ENCODE measurements at regions not wholly inside any gene's neighbourhood (a gene's known extent, or its start where the extent isn't known, plus 50 kb on each side); places are given as distances from the start of the nearest gene placed in this dataset.

DNA sequence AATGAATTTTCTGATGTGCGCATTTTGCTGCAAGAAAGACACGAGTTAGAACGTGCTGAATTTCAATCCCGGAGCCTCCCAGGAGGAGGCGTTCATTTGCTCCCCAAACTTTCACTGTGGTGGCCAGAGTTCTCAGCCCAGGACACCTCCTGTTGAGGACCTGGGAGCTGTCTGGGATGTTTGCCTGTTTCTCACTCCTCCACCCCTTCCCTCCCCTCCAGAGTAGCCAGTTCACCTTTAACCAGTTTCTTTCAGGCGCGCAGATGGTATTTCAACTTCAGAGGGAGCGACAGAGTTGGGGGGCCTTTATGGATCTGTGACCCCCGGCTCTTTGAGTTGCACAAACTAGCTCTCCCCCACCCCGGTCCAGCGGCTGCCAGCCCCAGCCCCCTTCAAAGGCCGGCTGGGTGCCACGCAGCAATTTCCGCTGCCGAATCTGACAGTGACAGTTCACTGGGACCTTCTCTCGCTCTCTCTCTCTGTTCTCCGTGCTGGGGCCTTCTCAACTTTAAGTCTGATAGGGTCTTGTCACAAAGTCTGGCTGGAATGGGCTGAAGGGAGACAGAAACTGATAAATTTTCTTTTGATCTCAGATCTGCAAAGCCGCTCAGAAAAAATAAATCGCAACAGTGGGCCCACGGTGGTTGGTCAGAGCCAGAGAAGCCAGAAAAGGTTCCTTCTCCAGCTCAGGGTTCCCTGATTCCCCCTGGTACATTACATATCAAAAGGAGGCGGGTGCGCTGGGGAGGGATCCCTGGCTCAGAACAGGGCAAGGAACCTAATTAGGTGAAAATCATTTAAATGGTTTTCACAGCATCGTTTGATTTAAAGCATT is 100.0 kb upstream of the STX18 start:
- no peak for DNase-seq (ENCODE audit: extremely low read depth, insufficient read length)
- Histone ChIP-seq H3K36me3 (ENCODE audit: control insufficient read depth, insufficient read depth, low read length) (no peaks in the 10 kb centered on the region), H3K4me3 (replicated peaks; ENCODE audit: low read depth, low read length) (no peak overlapping the region), H3K27me3 (replicated peaks; ENCODE audit: control insufficient read depth, insufficient read depth, low read length) (no peaks in the 10 kb centered on the region)
- TF ChIP-seq, protein P1, sequence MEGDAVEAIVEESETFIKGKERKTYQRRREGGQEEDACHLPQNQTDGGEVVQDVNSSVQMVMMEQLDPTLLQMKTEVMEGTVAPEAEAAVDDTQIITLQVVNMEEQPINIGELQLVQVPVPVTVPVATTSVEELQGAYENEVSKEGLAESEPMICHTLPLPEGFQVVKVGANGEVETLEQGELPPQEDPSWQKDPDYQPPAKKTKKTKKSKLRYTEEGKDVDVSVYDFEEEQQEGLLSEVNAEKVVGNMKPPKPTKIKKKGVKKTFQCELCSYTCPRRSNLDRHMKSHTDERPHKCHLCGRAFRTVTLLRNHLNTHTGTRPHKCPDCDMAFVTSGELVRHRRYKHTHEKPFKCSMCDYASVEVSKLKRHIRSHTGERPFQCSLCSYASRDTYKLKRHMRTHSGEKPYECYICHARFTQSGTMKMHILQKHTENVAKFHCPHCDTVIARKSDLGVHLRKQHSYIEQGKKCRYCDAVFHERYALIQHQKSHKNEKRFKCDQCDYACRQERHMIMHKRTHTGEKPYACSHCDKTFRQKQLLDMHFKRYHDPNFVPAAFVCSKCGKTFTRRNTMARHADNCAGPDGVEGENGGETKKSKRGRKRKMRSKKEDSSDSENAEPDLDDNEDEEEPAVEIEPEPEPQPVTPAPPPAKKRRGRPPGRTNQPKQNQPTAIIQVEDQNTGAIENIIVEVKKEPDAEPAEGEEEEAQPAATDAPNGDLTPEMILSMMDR (IDR thresholded peaks at IDR 0.05; ENCODE audit: insufficient read depth, low read length, poor library complexity, severe bottlenecking): no peak

DNA sequence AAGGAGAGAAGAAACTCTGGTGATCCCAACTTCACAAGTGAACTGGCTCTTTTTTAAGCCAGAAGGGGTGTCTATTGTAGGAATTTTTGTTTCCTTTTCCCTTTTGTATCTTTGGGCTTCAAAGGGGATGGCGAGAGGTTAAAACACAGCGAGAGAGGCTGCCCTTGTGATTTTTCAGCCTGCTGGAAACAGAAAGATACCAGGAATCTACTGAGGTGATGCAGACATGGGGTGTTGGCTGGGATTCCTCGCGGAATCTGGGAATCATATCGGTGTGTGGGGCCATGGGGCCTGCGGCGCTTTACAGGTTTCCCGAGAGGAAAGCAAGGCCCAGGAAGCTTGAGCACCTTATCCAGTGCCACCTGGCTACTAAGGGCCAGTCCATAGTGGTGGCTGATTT is 99.4 kb upstream of the STX18 start:
- Histone ChIP-seq H3K4me3 (replicated peaks; ENCODE audit: low read depth, low read length) (no peak overlapping the region), H3K27me3 (replicated peaks; ENCODE audit: control insufficient read depth, insufficient read depth, low read length) (no peaks in the 10 kb centered on the region), H3K36me3 (ENCODE audit: control insufficient read depth, insufficient read depth, low read length) (no peaks in the 10 kb centered on the region)
- no peak for DNase-seq (ENCODE audit: extremely low read depth, insufficient read length)
- TF ChIP-seq, protein P1 (IDR thresholded peaks at IDR 0.05; ENCODE audit: insufficient read depth, low read length, poor library complexity, severe bottlenecking): no peak

DNA sequence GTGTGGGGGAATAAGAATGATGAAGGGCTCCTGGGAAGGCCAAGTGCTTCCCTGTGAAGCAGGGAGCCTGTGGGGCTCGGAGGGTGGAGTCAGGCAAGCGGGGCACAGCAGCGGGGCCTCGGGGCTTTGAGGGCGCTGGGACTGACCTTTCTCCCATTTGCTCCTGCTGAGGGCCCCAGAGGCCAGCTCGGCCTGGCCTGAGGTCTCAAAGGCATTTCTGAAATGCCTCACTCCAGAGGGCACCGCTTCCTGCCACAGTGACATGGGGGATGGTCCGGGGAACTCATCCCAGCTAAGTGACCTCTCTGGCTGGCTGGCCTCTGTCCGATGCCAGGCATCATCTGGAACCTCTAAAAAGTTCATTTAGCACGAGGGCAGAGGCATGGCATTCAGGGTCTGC is 98.8 kb upstream of the STX18 start:
- TF ChIP-seq, protein P1 (IDR thresholded peaks at IDR 0.05; ENCODE audit: insufficient read depth, low read length, poor library complexity, severe bottlenecking): no peak
- DNase-seq (ENCODE audit: extremely low read depth, insufficient read length): no peak
- no peaks in the 10 kb centered on the region for H3K36me3 ChIP-seq (ENCODE audit: control insufficient read depth, insufficient read depth, low read length)
- H3K4me3 ChIP-seq (replicated peaks; ENCODE audit: low read depth, low read length): no peak overlapping the region
- no peaks in the 10 kb centered on the region for H3K27me3 ChIP-seq (replicated peaks; ENCODE audit: control insufficient read depth, insufficient read depth, low read length)

DNA sequence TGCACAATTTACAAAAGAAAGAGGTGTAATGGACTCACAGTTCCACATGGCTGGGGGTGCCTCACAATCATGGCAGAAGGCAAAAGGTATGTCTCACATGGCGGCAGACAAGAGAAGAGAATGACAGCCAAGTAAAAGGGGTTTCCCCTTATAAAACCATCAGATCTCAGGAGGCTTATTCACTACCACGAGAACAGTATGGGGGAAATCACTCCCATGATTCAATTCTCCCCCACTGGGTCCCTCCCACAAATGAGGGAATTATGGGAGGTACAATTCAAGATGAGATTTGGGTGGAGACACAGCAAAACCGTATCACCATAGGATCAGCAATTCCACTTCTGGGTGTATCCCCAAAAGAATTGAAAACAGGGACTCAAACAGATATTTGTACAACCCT is 97.5 kb upstream of the STX18 start:
- no peak for DNase-seq (ENCODE audit: extremely low read depth, insufficient read length)
- H3K4me3 ChIP-seq (replicated peaks; ENCODE audit: low read depth, low read length): no peak overlapping the region
- H3K36me3 ChIP-seq (ENCODE audit: control insufficient read depth, insufficient read depth, low read length): no peaks in the 10 kb centered on the region
- no peaks in the 10 kb centered on the region for H3K27me3 ChIP-seq (replicated peaks; ENCODE audit: control insufficient read depth, insufficient read depth, low read length)
- TF ChIP-seq, protein P1 (IDR thresholded peaks at IDR 0.05; ENCODE audit: insufficient read depth, low read length, poor library complexity, severe bottlenecking): no peak

DNA sequence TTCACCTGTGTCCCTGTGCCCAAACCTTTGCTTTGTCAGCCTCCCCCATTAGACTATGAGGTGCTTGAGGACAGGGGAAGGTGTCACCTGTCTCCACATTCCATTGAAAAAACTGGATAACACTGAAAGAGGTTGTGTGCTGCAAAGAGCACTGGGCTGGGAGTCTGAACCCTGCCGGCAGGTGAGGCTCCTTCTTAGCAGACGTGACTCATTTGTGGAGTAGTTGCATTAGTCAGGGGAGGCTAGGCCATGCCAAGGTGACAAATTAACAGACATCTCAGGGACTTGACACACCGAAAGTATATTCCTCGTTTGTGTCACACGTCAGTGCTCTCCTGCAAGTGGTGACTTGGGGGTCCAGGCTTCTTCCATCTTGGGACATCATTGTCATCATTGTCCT is 95.9 kb upstream of the STX18 start:
- TF ChIP-seq, protein P1 (IDR thresholded peaks at IDR 0.05; ENCODE audit: insufficient read depth, low read length, poor library complexity, severe bottlenecking): no peak
- Histone ChIP-seq H3K27me3 (replicated peaks; ENCODE audit: control insufficient read depth, insufficient read depth, low read length) (no peaks in the 10 kb centered on the region), H3K4me3 (replicated peaks; ENCODE audit: low read depth, low read length) (no peak overlapping the region), H3K36me3 (ENCODE audit: control insufficient read depth, insufficient read depth, low read length) (no peaks in the 10 kb centered on the region)
- peak; percentile 14 for DNase-seq (ENCODE audit: extremely low read depth, insufficient read length)

Measured in GM06990 (cell line).